ENCODE measurements at regions not wholly inside any gene's neighbourhood (a gene's known extent, or its start where the extent isn't known, plus 50 kb on each side); places are given as distances from the start of the nearest gene placed in this dataset.

- H3K4me3 ChIP-seq (ENCODE audit: insufficient read depth, low read depth, low read length): no peak overlapping the region
- H2AK9ac ChIP-seq (replicated peaks; ENCODE audit: low read depth, low read length, poor library complexity): no peak overlapping the region
- no peaks in the 10 kb centered on the region for H4K20me1 ChIP-seq (ENCODE audit: insufficient read depth, low read length)
- no peak overlapping the region for H3K27ac ChIP-seq (ENCODE audit: insufficient read depth, low read length)
- no peak overlapping the region for H3K9ac ChIP-seq (ENCODE audit: low read depth, low read length)
- H2BK15ac ChIP-seq (ENCODE audit: low read depth, low read length): no peak overlapping the region
- dilution Hi-C loops (cut with HindIII; ENCODE audit: low sequenced_read_pairs, unreplicated experiment): no loop called here
- H3K36me3 ChIP-seq (ENCODE audit: control insufficient read depth, insufficient read depth, low read length): no peaks in the 10 kb centered on the region
- H2AFZ ChIP-seq (replicated peaks; ENCODE audit: low read length, poor library complexity): no peak overlapping the region
- no peak overlapping the region for H4K91ac ChIP-seq (ENCODE audit: insufficient read depth, low read depth, low read length)
- H3K23ac ChIP-seq (ENCODE audit: low read depth, low read length): no peak overlapping the region
- BruUV-seq (replicated peaks): no TSS peak
- H4K5ac ChIP-seq (ENCODE audit: low read depth, low read length): no peak overlapping the region
- no peak overlapping the region for H2BK20ac ChIP-seq (ENCODE audit: low read depth, low read length)
- no peak overlapping the region for H3K18ac ChIP-seq (ENCODE audit: low read depth, low read length)
- no peak overlapping the region for H2BK5ac ChIP-seq (ENCODE audit: low read depth, low read length, poor library complexity, severe bottlenecking)
- peaks cover 3% of the 10 kb centered on the region; the same call in 1 of the 2 replicates for H3K27me3 ChIP-seq (ENCODE audit: control insufficient read depth, insufficient read depth, low read length)
- no peaks in the 10 kb centered on the region for H3K9me1 ChIP-seq (ENCODE audit: insufficient read depth, low read length)
- no peak for ATAC-seq (ENCODE audit: low read depth)
- H3K4me2 ChIP-seq (ENCODE audit: low read depth, low read length): no peak overlapping the region
- no peak overlapping the region for H3K14ac ChIP-seq (replicated peaks; ENCODE audit: low read depth, low read length)
- intact Hi-C loops (cut with micrococcal nuclease): no loop called here
- WGBS, 2 experiments (ENCODE audit: extremely low coverage in 2 of 2, insufficient read length in 1 of 2): no CpG with 5 or more reads among the region's 1 CpG
- H4K8ac ChIP-seq (ENCODE audit: low read depth in 2 of 2, low read length in 2 of 2): no peak overlapping the region
- DNase-seq: no peak
- H2BK120ac ChIP-seq (ENCODE audit: low read depth, low read length): no peak overlapping the region
- in situ Hi-C loops (cut with MboI; ENCODE audit: low sequenced_read_pairs): no loop called here
- H3K9me3 ChIP-seq (ENCODE audit: control insufficient read depth, insufficient read depth, low read length): no peaks in the 10 kb centered on the region; the same call in 1 of the 2 replicates
- H3K56ac ChIP-seq (ENCODE audit: extremely low read depth, insufficient read depth, low read length): no peak overlapping the region
- H3K4ac ChIP-seq (ENCODE audit: low read depth, low read length): no peak overlapping the region
- TF ChIP-seq RFX5 (IDR thresholded peaks at IDR 0.05; ENCODE audit: low read depth, low read length): no peak
- no peak for TF ChIP-seq RCOR1 (IDR thresholded peaks at IDR 0.05; ENCODE audit: insufficient replicate concordance, low read length)
- TF ChIP-seq BHLHE40 (IDR thresholded peaks at IDR 0.05; ENCODE audit: low read depth, low read length): no peak
- no peak for TF ChIP-seq MXI1 (IDR thresholded peaks at IDR 0.05; ENCODE audit: borderline replicate concordance, low read depth, low read length)
- H3K79me1 ChIP-seq (ENCODE audit: low read depth in 1 of 2, low read length in 2 of 2): no peaks in the 10 kb centered on the region
- H3K4me1 ChIP-seq (ENCODE audit: control insufficient read depth, insufficient read depth, low read length): no peaks in the 10 kb centered on the region
- ChIA-PET POLR2A (ENCODE audit: unreplicated experiment) (no interaction called here), CTCF (no interaction called here)
- H2AK5ac ChIP-seq (ENCODE audit: low read depth, low read length): no peak overlapping the region
These were observed 242.0 kb upstream of the TSHZ3 start for GRCh38 chr19:31591258-31591657.

Measured in IMR-90 (cell line).